IMR-90 (cell line): ENCODE measurements at regions not wholly inside any gene's neighbourhood (a gene's known extent, or its start where the extent isn't known, plus 50 kb on each side); places are given as distances from the start of the nearest gene placed in this dataset.

Source experiments
- CTCF ChIP-seq: conservative IDR thresholded peaks from 2 replicates; pipeline ENCODE4 v1.5.1; 2012; ENCODE audit warnings: mild to moderate bottlenecking, low read depth, low read length, improper control_type of control experiment
- MXI1 ChIP-seq: IDR thresholded peaks from 2 replicates; pipeline ENCODE4 v1.6.1; 2012; ENCODE audit warnings: low read depth, mild to moderate bottlenecking, low read length, moderate library complexity, borderline replicate concordance
- NFE2L2 ChIP-seq: fragments of 150-350 bp; IDR thresholded peaks from 2 replicates; pipeline ENCODE4 v1.6.1; 2016; ENCODE audit warnings: low read depth, mild to moderate bottlenecking, low read length
- POLR2A ChIP-seq: IDR thresholded peaks from 2 replicates; pipeline ENCODE4 v1.6.1; 2012; ENCODE audit warnings: mild to moderate bottlenecking, low read depth, low read length
- RAD21 ChIP-seq: IDR thresholded peaks from 2 replicates; pipeline ENCODE4 v1.6.1; 2012; ENCODE audit warnings: low read length, improper control_type of control experiment
- RCOR1 ChIP-seq: IDR thresholded peaks from 2 replicates; pipeline ENCODE4 v1.6.1; 2012; ENCODE audit warnings: mild to moderate bottlenecking, low read length, improper control_type of control experiment; ENCODE audit not compliant: insufficient replicate concordance
- RFX5 ChIP-seq: IDR thresholded peaks from 2 replicates; pipeline ENCODE4 v1.8.0; 2012; ENCODE audit warnings: low read depth, mild to moderate bottlenecking, low read length, moderate library complexity
- SMC3 ChIP-seq: fragments of 150-350 bp; IDR thresholded peaks from 2 replicates; pipeline ENCODE4 v1.6.1; 2016; ENCODE audit warnings: low read depth, mild to moderate bottlenecking, antibody characterized with exemption, low read length, moderate library complexity
- USF2 ChIP-seq: fragments of 150-350 bp; IDR thresholded peaks from 2 replicates; pipeline ENCODE4 v1.6.1; 2017; ENCODE audit warnings: mild to moderate bottlenecking, antibody characterized with exemption, low read length, low read depth

GRCh38 chrX:94742772-94743171 is 1068.8 kb downstream of the FAM133A start:
- TF ChIP-seq CTCF (no peak), USF2 (no peak), NFE2L2 (no peak), POLR2A (no peak), RAD21 (no peak), SMC3 (no peak), RFX5 (no peak), RCOR1 (no peak), MXI1 (no peak)
